Smooth muscle cell (in vitro differentiated cells): ENCODE measurements at regions not wholly inside any gene's neighbourhood (a gene's known extent, or its start where the extent isn't known, plus 50 kb on each side); places are given as distances from the start of the nearest gene placed in this dataset.
"Not testable (repeated sequence)": the region's sequence is repeated elsewhere in the genome, so short reads cannot be mapped to it uniquely, and the experiment has no call there.

Experiments used
- DNase-seq: peaks from one replicate; lab custom pipeline; 2025; ENCODE audit not compliant: unreplicated experiment; lab: John Stamatoyannopoulos, UW
- H2AFZ ChIP-seq: fragments of 200-600 bp; sonication (generic); 2 replicates; pipeline ENCODE4 v1.6.0; 2016; ENCODE audit warnings: antibody characterized with exemption, low read depth, mild to moderate bottlenecking
- H3F3A ChIP-seq: fragments of 200-600 bp; sonication (generic); 2 replicates; pipeline ENCODE4 v1.6.0; 2017; ENCODE audit warnings: antibody characterized with exemption, low read depth
- H3K27ac ChIP-seq: fragments of 200-600 bp; sonication (generic); 2 replicates; pipeline ENCODE4 v1.5.1; 2016; ENCODE audit warnings: low read depth, mild to moderate bottlenecking
- H3K27me3 ChIP-seq: fragments of 200-600 bp; sonication (generic); 2 replicates; pipeline ENCODE4 v1.6.1; 2016; ENCODE audit warnings: low read depth, mild to moderate bottlenecking
- H3K36me3 ChIP-seq: fragments of 200-600 bp; sonication (generic); 2 replicates; pipeline ENCODE4 v1.5.1; 2016; ENCODE audit warnings: low read depth
- H3K4me1 ChIP-seq: fragments of 200-600 bp; sonication (generic); 2 replicates; pipeline ENCODE4 v1.5.1; 2016; ENCODE audit warnings: low read depth
- H3K4me2 ChIP-seq: fragments of 200-600 bp; sonication (generic); 2 replicates; pipeline ENCODE4 v1.6.0; 2016; ENCODE audit warnings: mild to moderate bottlenecking
- H3K4me3 ChIP-seq: fragments of 200-600 bp; sonication (generic); 2 replicates; pipeline ENCODE4 v1.5.1; 2016; ENCODE audit warnings: mild to moderate bottlenecking
- H3K79me2 ChIP-seq: fragments of 200-600 bp; sonication (generic); 2 replicates; pipeline ENCODE4 v1.6.0; 2016; ENCODE audit warnings: low read depth, mild to moderate bottlenecking
- H3K9ac ChIP-seq: fragments of 200-600 bp; sonication (generic); 2 replicates; pipeline ENCODE4 v1.6.0; 2016; ENCODE audit warnings: low read depth
- H3K9me3 ChIP-seq: fragments of 200-600 bp; sonication (generic); replicated peaks from 2 replicates; pipeline ENCODE4 v1.5.1; 2016; ENCODE audit warnings: low read depth
- H4K20me1 ChIP-seq: fragments of 200-600 bp; sonication (generic); 2 replicates; pipeline ENCODE4 v1.6.0; 2016; ENCODE audit warnings: low read depth
- WGBS: methylation state at CpG from one replicate; pipeline ENCODE4 v1.1.7; 2016; ENCODE audit warnings: low lambda C conversion rate; 5-methylcytosine and 5-hydroxymethylcytosine counted together
- TF ChIP-seq, protein P1 (sequence below): fragments of 200-600 bp; sonication (generic); IDR thresholded peaks from 2 replicates; pipeline ENCODE4 v1.5.1; 2017; ENCODE audit warnings: borderline replicate concordance, mild to moderate bottlenecking, antibody characterized with exemption; ENCODE audit not compliant: insufficient read depth, poor library complexity, severe bottlenecking

DNA sequence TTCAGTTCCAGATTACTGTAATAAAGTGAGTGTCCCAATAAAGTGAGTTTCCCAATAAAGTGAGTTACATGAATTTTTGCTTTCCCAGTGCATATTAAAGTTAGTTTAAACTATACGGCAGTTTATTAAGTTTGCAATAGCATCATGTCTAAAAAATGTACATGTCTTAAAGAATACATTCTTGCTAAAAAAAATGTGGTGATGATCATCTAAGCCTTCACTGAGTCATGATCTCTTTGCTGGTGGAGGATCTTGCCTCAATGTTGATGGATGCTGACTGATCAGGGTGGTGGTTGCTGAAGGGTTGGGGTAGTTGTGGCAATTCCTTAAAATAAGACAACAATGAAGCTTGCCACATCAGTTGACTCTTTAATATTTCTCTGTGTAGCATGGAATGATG lies 664.2 kb downstream of the TDRD15 start:
- no peaks in the 10 kb centered on the region for H3F3A ChIP-seq
- no peak overlapping the region for H3K27ac ChIP-seq

DNA sequence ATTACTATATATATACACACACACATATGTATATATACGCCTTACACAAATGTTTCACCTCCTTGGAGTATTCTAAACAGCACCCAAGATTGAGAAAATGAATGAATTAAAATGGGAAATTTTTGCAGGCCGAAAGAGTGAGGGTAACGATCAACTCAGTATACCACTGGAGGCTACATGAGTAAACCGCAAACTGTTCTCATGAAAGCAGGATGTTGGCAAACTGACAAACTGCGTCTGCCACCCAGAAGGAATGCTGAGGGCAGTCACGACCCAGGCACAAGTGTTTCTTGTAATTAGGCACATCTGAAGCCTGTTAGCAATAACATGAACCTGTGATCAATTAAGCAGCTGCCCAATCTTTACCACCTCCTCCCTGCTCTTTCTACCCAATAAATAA lies 666.5 kb downstream of the TDRD15 start:
- not testable (repeated sequence) for H3F3A ChIP-seq, DNase-seq, H3K4me2 ChIP-seq, H3K4me3 ChIP-seq, H3K36me3 ChIP-seq, H3K79me2 ChIP-seq, H4K20me1 ChIP-seq, H3K9ac ChIP-seq, H2AFZ ChIP-seq, H3K27ac ChIP-seq, H3K4me1 ChIP-seq, H3K27me3 ChIP-seq, H3K9me3 ChIP-seq
- WGBS = 70% methylated on average over 6 of the region's 6 CpGs

More for the DNA sequence above, 664.2 kb downstream of the TDRD15 start:
- Histone ChIP-seq H3K79me2 (no peaks in the 10 kb centered on the region), H3K9me3 (no peaks in the 10 kb centered on the region), H3K36me3 (no peaks in the 10 kb centered on the region), H3K4me3 (no peak overlapping the region), H3K4me1 (no peaks in the 10 kb centered on the region), H4K20me1 (no peaks in the 10 kb centered on the region), H3K27me3 (peaks cover under 1% of the 10 kb centered on the region), H2AFZ (no peak overlapping the region), H3K4me2 (no peak overlapping the region), H3K9ac (no peak overlapping the region)
- no peak for DNase-seq
- TF ChIP-seq, protein P1, sequence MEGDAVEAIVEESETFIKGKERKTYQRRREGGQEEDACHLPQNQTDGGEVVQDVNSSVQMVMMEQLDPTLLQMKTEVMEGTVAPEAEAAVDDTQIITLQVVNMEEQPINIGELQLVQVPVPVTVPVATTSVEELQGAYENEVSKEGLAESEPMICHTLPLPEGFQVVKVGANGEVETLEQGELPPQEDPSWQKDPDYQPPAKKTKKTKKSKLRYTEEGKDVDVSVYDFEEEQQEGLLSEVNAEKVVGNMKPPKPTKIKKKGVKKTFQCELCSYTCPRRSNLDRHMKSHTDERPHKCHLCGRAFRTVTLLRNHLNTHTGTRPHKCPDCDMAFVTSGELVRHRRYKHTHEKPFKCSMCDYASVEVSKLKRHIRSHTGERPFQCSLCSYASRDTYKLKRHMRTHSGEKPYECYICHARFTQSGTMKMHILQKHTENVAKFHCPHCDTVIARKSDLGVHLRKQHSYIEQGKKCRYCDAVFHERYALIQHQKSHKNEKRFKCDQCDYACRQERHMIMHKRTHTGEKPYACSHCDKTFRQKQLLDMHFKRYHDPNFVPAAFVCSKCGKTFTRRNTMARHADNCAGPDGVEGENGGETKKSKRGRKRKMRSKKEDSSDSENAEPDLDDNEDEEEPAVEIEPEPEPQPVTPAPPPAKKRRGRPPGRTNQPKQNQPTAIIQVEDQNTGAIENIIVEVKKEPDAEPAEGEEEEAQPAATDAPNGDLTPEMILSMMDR = no peak
- WGBS = 72% methylated on average over 1 of the region's 1 CpG

DNA sequence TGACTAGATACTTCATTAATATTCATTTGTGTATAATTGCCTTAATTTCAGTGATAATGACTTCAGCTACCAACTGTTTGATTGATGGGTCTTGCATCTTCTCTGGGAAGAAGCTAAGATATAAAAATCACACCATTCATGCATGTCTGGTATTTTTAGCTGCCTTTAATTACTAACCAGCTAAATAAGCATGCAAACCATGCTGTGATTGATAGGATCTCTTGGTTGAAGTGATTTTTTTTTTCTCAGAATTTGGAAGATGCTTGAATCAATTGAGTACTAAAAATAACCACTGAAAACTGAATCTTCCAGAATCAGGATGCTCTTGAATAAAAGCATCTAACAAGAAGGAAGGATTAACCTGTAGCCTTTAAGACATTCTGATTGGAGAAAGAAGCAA lies 668.8 kb downstream of the TDRD15 start:
- H3K9me3 ChIP-seq = no peaks in the 10 kb centered on the region
- H3K27me3 ChIP-seq = peaks cover 8% of the 10 kb centered on the region
- H4K20me1 ChIP-seq = no peaks in the 10 kb centered on the region
- no peak overlapping the region for H2AFZ ChIP-seq
- no peak overlapping the region for H3K4me2 ChIP-seq
- TF ChIP-seq, protein P1 = no peak
- no peaks in the 10 kb centered on the region for H3K79me2 ChIP-seq
- no peaks in the 10 kb centered on the region for H3K4me1 ChIP-seq
- no peak overlapping the region for H3K9ac ChIP-seq
- H3K27ac ChIP-seq = no peak overlapping the region
- no peak for DNase-seq
- H3K36me3 ChIP-seq = no peaks in the 10 kb centered on the region
- H3F3A ChIP-seq = no peaks in the 10 kb centered on the region
- H3K4me3 ChIP-seq = no peak overlapping the region

DNA sequence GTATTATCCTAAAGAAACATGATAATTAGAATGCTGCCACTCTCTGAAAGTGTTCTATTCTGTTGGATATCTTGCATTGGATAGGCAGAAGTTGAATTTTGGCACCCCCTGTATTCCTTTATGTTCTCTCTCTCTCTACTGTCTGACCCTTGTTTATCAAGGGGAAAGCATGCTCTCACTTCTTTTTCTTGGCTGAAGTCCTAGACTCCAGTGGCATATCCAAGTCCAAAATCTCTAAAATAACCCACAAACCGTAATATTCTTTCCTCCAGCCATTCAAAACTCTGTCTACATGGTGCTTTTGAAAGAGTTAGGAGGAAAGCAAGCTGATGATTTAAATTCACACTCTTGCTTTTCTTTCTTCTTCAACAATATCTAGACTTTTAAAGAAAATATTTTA lies 669.7 kb downstream of the TDRD15 start:
- no peaks in the 10 kb centered on the region for H3K9me3 ChIP-seq
- H2AFZ ChIP-seq = no peak overlapping the region
- DNase-seq = no peak
- H3K27ac ChIP-seq = no peak overlapping the region
- H3K27me3 ChIP-seq = peaks cover 8% of the 10 kb centered on the region
- 93% methylated on average over 1 of the region's 1 CpG for WGBS
- H3K4me1 ChIP-seq = no peaks in the 10 kb centered on the region
- H3K9ac ChIP-seq = no peak overlapping the region
- no peaks in the 10 kb centered on the region for H3K79me2 ChIP-seq
- TF ChIP-seq, protein P1 = no peak
- H3K4me2 ChIP-seq = no peak overlapping the region
- no peaks in the 10 kb centered on the region for H3K36me3 ChIP-seq
- no peaks in the 10 kb centered on the region for H3F3A ChIP-seq
- no peaks in the 10 kb centered on the region for H4K20me1 ChIP-seq
- H3K4me3 ChIP-seq = no peak overlapping the region
